ENCODE measurements at regions not wholly inside any gene's neighbourhood (a gene's known extent, or its start where the extent isn't known, plus 50 kb on each side); places are given as distances from the start of the nearest gene placed in this dataset.

DNA sequence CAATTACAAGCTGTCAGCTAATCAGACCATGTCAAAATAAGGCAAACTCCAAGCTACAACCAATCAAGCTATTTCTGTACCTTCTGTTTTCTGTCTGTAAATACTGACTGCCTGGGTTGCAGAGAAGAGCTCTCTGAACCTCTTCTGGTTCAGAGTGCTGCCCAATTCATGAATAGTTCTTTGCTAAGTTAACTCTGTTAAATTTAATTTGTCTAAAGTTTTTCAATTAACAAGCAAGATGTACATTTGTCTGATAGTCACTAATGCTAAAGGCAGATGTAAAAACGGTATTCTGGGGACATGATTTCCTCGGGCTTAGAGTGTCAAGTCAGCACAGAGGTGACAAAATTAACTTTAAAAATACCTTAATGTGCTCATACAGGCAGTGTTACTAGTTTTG lies 408.3 kb upstream of the CLINT1 start:
- CTCF ChIA-PET: interaction anchor here (1.2 to 2.3 kb wide), 2 partner anchors 8 to 24 kb away, joined by 3 to 7 read pairs; no protein-coding TSS in a partner anchor
- POLR2A ChIA-PET: no interaction called here
- no peak for DNase-seq (ENCODE audit: extremely low spot score)

DNA sequence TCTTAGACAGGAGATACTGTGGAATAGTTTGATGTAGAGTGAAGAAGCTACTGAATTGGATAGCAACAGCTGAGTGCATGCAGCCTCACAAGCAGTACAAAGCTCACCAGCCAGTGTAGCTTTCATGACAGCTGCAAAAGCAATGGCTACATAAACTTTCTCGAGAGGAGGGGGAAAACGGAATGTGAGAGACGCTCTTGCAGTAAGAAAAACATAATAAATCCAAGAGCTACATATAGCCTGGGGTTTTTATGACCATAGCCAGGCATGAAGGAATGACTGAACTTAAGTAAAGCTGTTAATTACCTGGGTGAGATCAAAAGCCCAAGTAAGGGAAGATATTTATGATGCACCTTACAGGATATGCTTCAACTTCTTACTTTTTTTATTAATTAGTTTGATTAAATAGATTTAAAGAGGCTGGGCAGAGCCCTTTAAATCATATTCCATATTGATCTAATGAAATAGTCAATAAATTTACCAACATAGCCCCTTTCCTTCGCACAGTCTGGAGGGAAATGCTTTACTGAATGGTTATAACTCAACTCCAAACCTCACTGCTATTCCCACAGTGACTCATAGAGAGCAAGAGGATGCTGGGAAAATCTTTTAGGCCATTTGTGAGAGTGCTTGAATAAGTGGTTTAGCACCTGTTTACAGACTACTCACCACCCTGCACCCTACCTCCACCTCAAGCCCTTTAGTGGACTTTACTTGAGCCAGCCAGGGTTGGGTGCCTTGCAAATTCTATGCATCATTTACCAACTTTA lies 407.2 kb upstream of the CLINT1 start:
- POLR2A ChIA-PET: no interaction called here
- TF ChIP-seq, protein P1, sequence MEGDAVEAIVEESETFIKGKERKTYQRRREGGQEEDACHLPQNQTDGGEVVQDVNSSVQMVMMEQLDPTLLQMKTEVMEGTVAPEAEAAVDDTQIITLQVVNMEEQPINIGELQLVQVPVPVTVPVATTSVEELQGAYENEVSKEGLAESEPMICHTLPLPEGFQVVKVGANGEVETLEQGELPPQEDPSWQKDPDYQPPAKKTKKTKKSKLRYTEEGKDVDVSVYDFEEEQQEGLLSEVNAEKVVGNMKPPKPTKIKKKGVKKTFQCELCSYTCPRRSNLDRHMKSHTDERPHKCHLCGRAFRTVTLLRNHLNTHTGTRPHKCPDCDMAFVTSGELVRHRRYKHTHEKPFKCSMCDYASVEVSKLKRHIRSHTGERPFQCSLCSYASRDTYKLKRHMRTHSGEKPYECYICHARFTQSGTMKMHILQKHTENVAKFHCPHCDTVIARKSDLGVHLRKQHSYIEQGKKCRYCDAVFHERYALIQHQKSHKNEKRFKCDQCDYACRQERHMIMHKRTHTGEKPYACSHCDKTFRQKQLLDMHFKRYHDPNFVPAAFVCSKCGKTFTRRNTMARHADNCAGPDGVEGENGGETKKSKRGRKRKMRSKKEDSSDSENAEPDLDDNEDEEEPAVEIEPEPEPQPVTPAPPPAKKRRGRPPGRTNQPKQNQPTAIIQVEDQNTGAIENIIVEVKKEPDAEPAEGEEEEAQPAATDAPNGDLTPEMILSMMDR (IDR thresholded peaks at IDR 0.05; ENCODE audit: control extremely low read depth, extremely low read depth, low read depth, missing control alignments): no peak
- DNase-seq (ENCODE audit: extremely low spot score): no peak
- CTCF ChIA-PET: interaction anchor here (1.0 to 2.4 kb wide), 4 partner anchors 7 to 23 kb away, joined by 3 to 15 read pairs (median 5); no protein-coding TSS in a partner anchor

More for the DNA sequence above, 408.3 kb upstream of the CLINT1 start:
- TF ChIP-seq, protein P1 (IDR thresholded peaks at IDR 0.05; ENCODE audit: control extremely low read depth, extremely low read depth, low read depth, missing control alignments): no peak

DNA sequence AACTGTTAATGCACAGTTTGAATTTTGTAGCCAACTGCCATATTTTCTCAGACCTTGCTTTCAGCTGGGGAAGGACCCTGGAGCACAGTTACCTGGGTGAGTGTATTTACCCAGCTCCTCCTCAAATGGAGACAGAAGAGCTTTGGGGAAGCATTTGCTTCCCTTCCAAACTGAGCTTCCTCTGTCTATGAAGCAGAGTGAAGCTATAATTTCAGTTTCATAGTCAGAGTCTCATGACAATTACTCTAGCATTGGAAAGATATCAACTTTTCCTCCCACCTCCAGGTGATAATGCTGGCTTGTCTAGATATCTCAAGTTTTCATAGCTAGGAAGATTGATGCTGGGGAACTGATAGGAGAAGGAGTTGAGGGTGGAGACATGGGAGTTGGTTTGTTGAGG lies 406.4 kb upstream of the CLINT1 start:
- POLR2A ChIA-PET: no interaction called here
- CTCF ChIA-PET: interaction anchor here (1.0 to 2.4 kb wide), 3 partner anchors 8 to 12 kb away, joined by 3 to 15 read pairs (median 7); no protein-coding TSS in a partner anchor
- DNase-seq (ENCODE audit: extremely low spot score): no peak
- TF ChIP-seq, protein P1 (IDR thresholded peaks at IDR 0.05; ENCODE audit: control extremely low read depth, extremely low read depth, low read depth, missing control alignments): no peak

DNA sequence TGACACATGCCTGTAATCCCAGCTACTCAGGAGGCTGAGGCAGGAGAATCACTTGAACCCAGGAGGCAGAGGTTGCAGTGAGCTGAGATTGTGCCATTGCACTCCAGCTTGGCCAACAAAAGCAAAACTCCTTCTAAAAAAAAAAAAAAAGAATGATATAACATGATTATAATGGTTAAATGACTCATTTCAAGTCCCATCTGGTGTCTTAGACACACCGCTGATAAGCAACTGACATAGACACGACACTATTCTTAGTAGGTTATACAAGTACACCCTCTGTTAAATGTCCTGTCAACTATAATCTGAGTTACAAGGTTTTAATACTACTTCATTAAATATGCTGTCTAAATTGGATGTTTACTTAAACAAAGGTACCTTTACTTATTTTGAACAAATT lies 405.3 kb upstream of the CLINT1 start:
- TF ChIP-seq, protein P1 (IDR thresholded peaks at IDR 0.05; ENCODE audit: control extremely low read depth, extremely low read depth, low read depth, missing control alignments): no peak
- CTCF ChIA-PET: interaction anchor here (0.6 to 2.4 kb wide), 2 partner anchors 11 to 582 kb away, joined by 3 to 15 read pairs; no protein-coding TSS in a partner anchor

DNA sequence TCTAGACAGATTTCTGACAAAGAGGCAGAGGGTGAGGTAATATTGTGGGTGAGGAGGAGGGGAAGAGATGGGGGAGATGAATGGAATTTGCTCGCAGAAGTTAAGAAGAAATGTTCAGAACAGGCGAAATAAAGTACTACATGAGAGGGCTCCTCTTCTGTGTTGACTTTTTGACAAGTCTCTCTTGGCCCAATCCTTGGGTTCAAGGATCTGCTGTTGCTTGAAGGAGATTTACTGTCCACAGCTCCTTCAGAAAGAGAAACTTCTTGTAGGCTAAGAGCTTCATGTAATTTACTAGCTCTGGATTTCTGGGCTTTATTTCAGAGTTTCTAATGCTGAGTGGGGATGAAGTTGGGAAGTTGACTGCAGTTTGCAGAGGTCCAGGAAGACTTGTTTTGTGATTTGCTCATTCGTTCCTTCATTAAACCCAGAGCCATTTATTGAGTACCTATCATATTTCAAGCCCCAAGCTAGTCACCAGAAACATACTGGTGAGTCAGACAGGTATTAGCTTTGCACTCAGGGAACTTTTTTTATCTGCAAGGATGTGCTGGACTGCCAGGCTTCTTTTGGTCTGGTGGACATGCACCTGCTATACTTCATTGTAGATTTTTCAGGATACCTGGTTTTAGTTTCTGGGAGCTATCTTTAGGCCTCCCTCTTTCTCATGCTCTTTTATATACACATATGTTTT lies 402.9 kb upstream of the CLINT1 start:
- POLR2A ChIA-PET: no interaction called here
- TF ChIP-seq, protein P1 (IDR thresholded peaks at IDR 0.05; ENCODE audit: control extremely low read depth, extremely low read depth, low read depth, missing control alignments): no peak
- CTCF ChIA-PET: interaction anchor here (1.1 to 2.2 kb wide), 4 partner anchors 9 to 32 kb away, joined by 3 to 6 read pairs (median 4); no protein-coding TSS in a partner anchor
- no peak for DNase-seq (ENCODE audit: extremely low spot score)

More for the DNA sequence above, 405.3 kb upstream of the CLINT1 start:
- no peak for DNase-seq (ENCODE audit: extremely low spot score)
- POLR2A ChIA-PET: no interaction called here

DNA sequence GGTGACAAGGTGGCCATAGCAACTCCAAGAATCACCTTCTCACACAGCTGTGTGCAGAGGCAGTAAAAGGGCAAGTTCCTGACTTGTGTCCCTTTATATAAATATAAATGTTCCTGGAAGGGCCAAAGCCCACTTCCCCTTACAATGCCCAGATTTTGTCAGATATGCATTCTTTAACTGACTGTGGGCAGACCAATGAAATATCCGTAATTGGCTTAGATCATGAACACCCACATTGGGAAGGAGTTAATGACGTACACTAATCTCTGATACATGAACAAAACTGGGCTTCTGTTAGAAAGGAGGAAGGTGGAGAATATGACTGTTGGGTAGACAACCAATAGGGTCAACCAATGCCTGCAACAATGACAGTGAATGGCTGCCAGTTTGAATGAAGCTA lies 397.2 kb upstream of the CLINT1 start:
- ChIA-PET CTCF (interaction anchor here (1.0 kb wide), 1 partner anchor 29 kb away, joined by 3 read pairs; no protein-coding TSS in a partner anchor), POLR2A (no interaction called here)
- DNase-seq (ENCODE audit: extremely low spot score): no peak
- TF ChIP-seq, protein P1 (IDR thresholded peaks at IDR 0.05; ENCODE audit: control extremely low read depth, extremely low read depth, low read depth, missing control alignments): no peak
